H1 (cell line): ENCODE measurements at regions not wholly inside any gene's neighbourhood (a gene's known extent, or its start where the extent isn't known, plus 50 kb on each side); places are given as distances from the start of the nearest gene placed in this dataset.

Experiments
- EP300 ChIP-seq, 2 experiments: IDR thresholded peaks; 1 replicate in 1 of 2; 2 replicates in 1 of 2; pipeline ENCODE4 v1.6.1; 2011 to 2012; ENCODE audit warnings: low read depth in 2 of 2, low read length in 2 of 2, mild to moderate bottlenecking in 2 of 2, borderline replicate concordance in 1 of 2, inconsistent platforms in 1 of 2, moderate library complexity in 1 of 2
- POLR2A ChIP-seq, 2 experiments: IDR thresholded peaks; 1 replicate in 1 of 2; 2 replicates in 1 of 2; pipeline ENCODE4 v1.6.1; 2011; ENCODE audit warnings: low read depth in 2 of 2, low read length in 2 of 2, mild to moderate bottlenecking in 2 of 2; ENCODE audit errors: control extremely low read depth in 1 of 2
- SP1 ChIP-seq: IDR thresholded peaks from 2 replicates; pipeline ENCODE4 v1.6.1; 2011; ENCODE audit warnings: low read depth, low read length
- TAF7 ChIP-seq: optimal IDR thresholded peaks from 2 replicates; pipeline ENCODE3; 2011; ENCODE audit warnings: low read depth, mild to moderate bottlenecking, inconsistent platforms, low read length, moderate library complexity, borderline replicate concordance

GRCh38 chr11:130640526-130640925 is 192.1 kb downstream of the ADAMTS15 start (continued):
- TF ChIP-seq EP300 (IDR thresholded peaks at IDR 0.05; ENCODE audit: borderline replicate concordance in 1 of 2, low read depth in 2 of 2, low read length in 2 of 2) (no peak), POLR2A (IDR thresholded peaks at IDR 0.05; ENCODE audit: control extremely low read depth in 1 of 2, low read depth in 2 of 2, low read length in 2 of 2) (no peak), TAF7 (no peak), SP1 (no peak)
